ENCODE measurements at regions not wholly inside any gene's neighbourhood (a gene's known extent, or its start where the extent isn't known, plus 50 kb on each side); places are given as distances from the start of the nearest gene placed in this dataset.

DNA sequence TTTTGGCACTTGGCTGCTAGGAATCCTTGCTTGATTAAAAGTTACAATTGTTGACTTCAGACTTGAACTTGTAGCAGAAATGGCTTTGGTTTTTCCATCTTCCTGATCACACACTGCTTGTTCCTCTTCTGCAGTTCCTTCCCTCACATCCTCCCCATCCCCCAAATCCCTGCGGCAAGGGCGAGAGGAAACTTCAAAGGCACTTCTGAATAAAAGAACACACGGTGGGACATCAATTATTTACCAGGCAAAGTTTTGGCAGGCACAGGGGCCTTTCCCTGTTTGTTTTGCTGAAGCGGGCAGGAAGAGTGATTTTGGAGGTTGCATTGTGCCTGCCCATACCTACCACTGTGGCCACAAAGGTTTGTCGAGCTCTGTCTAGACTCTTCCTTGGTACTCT is 260.9 kb downstream of the KIF4B start:
- TF ChIP-seq, protein P1, sequence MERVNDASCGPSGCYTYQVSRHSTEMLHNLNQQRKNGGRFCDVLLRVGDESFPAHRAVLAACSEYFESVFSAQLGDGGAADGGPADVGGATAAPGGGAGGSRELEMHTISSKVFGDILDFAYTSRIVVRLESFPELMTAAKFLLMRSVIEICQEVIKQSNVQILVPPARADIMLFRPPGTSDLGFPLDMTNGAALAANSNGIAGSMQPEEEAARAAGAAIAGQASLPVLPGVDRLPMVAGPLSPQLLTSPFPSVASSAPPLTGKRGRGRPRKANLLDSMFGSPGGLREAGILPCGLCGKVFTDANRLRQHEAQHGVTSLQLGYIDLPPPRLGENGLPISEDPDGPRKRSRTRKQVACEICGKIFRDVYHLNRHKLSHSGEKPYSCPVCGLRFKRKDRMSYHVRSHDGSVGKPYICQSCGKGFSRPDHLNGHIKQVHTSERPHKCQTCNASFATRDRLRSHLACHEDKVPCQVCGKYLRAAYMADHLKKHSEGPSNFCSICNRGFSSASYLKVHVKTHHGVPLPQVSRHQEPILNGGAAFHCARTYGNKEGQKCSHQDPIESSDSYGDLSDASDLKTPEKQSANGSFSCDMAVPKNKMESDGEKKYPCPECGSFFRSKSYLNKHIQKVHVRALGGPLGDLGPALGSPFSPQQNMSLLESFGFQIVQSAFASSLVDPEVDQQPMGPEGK (CRISPR knock-in tag; IDR thresholded peaks at IDR 0.05; ENCODE audit: borderline replicate concordance) = no peak
- TF ChIP-seq, protein P2, sequence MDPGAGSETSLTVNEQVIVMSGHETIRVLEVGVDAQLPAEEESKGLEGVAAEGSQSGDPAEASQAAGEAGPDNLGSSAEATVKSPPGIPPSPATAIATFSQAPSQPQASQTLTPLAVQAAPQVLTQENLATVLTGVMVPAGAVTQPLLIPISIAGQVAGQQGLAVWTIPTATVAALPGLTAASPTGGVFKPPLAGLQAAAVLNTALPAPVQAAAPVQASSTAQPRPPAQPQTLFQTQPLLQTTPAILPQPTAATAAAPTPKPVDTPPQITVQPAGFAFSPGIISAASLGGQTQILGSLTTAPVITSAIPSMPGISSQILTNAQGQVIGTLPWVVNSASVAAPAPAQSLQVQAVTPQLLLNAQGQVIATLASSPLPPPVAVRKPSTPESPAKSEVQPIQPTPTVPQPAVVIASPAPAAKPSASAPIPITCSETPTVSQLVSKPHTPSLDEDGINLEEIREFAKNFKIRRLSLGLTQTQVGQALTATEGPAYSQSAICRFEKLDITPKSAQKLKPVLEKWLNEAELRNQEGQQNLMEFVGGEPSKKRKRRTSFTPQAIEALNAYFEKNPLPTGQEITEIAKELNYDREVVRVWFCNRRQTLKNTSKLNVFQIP (CRISPR knock-in tag; IDR thresholded peaks at IDR 0.05; ENCODE audit: borderline replicate concordance, low read depth) = no peak
- TF ChIP-seq ARNTL (CRISPR knock-in tag; IDR thresholded peaks at IDR 0.05; ENCODE audit: borderline replicate concordance, low read depth) (no peak), TCF4 (CRISPR knock-in tag; IDR thresholded peaks at IDR 0.05; ENCODE audit: borderline replicate concordance) (no peak), SNAI2 (CRISPR knock-in tag; IDR thresholded peaks at IDR 0.05) (no peak), ZFP3 (CRISPR knock-in tag; IDR thresholded peaks at IDR 0.05) (no peak), RARB (CRISPR knock-in tag; IDR thresholded peaks at IDR 0.05) (no peak), OSR1 (CRISPR knock-in tag; IDR thresholded peaks at IDR 0.05) (no peak), ESRRG (CRISPR knock-in tag; IDR thresholded peaks at IDR 0.05) (no peak), ZC3H10 (CRISPR knock-in tag; IDR thresholded peaks at IDR 0.05) (no peak)

Measured in SK-N-SH treated with all-trans-retinoic acid at 6 μM for 48 hours (cell line).